GM12873 (cell line): ENCODE measurements at regions not wholly inside any gene's neighbourhood (a gene's known extent, or its start where the extent isn't known, plus 50 kb on each side); places are given as distances from the start of the nearest gene placed in this dataset.

ENCODE experiments used
- TF ChIP-seq, protein P1 (sequence below): IDR thresholded peaks from 2 replicates; pipeline ENCODE4 v1.5.1; 2012; ENCODE audit warnings: low read depth, mild to moderate bottlenecking, moderate library complexity, low read length, control low read depth; ENCODE audit not compliant: insufficient read depth; ENCODE audit errors: missing control alignments

DNA sequence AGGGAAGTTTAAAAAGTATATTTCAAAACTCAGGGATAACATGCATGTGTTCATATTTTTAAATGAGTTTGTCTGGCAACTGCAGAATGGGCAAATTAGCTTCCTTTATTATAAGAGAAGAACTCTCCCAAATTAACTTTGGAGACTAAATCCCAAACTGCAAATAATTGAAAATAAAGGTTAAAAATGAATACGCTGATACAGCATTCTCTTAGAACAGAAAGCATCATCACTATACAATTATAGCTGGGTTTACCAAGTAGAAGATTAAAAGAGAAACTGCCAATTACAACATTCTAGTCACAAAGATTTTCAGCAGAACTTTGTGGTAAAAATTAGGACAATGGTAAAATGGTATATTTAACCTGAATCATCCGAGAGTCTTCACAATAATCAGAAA is 73.3 kb downstream of the OLFM4 start:
- TF ChIP-seq, protein P1, sequence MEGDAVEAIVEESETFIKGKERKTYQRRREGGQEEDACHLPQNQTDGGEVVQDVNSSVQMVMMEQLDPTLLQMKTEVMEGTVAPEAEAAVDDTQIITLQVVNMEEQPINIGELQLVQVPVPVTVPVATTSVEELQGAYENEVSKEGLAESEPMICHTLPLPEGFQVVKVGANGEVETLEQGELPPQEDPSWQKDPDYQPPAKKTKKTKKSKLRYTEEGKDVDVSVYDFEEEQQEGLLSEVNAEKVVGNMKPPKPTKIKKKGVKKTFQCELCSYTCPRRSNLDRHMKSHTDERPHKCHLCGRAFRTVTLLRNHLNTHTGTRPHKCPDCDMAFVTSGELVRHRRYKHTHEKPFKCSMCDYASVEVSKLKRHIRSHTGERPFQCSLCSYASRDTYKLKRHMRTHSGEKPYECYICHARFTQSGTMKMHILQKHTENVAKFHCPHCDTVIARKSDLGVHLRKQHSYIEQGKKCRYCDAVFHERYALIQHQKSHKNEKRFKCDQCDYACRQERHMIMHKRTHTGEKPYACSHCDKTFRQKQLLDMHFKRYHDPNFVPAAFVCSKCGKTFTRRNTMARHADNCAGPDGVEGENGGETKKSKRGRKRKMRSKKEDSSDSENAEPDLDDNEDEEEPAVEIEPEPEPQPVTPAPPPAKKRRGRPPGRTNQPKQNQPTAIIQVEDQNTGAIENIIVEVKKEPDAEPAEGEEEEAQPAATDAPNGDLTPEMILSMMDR = no peak

DNA sequence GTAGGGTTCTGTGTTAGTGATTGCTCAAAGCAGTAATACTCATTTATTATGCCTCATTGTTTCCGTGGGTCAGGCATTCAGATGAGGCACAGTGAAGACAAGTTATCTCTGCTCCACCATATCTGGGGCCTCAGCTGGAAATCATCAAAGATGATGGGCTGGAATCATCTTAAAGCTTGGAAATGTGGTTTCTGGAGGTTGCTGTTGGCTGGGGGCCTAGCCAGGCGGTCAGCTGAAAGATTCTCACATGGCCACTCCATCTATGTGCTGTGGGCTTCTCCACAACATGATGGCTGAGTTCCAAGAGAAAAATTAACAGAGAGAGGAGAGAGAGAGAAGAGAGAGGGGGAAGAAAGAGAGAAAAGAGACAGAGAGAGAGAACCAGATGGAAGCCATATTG is 75.5 kb downstream of the OLFM4 start:
- TF ChIP-seq, protein P1 = no peak

DNA sequence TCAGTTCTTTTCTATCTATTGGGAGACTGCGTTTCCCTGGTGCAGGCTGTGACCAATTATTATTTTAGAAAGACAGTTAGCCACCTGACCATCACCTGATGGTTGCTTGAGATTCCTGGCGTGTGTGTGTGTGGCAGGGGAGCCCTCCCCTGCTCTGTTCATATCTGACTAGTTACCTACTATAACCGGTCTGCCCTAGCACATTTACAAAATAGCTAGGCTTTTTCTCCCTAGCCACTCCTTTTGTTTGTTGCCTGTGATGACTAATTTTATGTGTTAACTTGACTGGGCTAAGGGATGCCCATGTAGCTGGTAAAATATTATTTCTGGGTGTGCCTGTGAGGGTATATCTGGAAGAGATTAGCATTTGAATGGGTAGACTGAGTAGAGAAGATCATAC is 76.9 kb downstream of the OLFM4 start:
- TF ChIP-seq, protein P1 = no peak

DNA sequence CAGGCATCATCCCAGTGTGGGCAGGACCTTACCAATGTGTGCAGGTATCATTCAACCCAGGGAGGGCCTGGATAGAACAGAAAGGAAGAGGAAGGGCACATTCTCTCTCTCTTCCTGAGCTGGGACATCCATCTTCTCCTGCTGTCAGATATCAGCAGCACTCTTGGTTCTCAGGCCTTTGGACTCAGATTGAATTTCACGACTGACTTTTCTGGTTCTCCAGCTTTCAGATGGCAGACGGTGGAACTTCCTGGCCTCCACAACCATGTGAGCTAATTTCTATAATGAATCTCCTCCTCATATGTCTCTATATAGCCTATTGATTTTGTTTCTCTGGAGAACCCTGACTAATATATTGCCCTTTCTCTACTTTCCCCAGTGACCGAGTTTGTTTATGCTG is 77.3 kb downstream of the OLFM4 start:
- TF ChIP-seq, protein P1 = no peak

DNA sequence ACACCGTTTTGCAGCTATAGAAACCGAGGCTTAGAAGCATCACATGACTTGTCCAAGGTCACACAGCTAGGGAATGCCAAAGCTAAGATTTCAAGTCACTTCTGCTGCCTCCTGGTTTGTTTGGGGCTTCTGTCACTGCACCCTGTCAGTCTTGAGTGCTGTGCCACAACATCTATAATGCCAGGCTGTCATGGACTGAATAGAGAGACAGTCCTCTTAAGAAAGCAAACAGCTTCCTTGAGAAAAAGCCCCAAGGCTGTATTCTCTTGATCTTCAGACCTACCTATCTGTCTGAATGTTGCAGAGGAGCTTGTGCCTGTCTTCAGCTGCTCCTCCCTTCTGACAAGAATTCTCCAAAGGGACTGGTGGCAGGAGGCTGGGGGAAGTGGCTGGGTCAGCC is 81.6 kb downstream of the OLFM4 start:
- TF ChIP-seq, protein P1 = no peak

DNA sequence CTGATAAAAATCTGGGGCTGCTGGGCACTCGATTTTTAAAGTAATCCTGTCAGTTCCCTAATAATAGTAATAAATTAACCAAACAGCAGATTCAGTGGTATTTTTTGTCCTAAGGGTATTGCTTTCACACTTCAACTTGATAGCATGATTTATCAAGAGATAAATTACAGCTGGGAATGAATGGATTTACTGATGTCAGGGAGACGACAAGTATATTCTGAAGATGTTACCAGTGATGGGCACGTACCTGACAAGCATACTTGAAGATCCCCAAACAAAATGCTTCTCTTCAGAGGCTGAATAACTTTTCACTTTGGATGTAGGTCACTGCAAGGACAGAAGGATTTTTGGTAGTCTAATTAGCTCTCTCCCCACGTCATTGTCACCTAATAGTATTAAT is 82.0 kb downstream of the OLFM4 start:
- TF ChIP-seq, protein P1 = no peak

DNA sequence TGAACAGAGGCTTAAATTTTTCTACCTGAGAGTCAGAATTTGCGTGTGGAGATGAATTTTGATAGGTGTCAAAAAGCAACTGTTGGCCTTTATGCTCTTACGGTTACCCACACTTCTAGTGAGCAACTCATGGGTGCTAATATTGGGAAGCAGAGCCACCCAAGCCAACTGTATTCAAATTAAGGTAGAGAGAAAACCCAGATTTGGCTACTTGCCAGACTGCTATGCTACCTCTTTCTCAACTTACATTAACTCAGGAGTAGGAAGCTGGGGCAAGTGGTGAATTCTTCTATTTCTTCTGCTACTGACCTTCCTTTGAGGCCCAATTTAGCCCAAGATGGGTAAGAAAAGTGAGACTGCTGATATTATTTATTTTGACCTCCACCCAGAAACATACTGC is 83.9 kb downstream of the OLFM4 start:
- TF ChIP-seq, protein P1 = no peak
